GM23338 (cell line): ENCODE measurements at regions not wholly inside any gene's neighbourhood (a gene's known extent, or its start where the extent isn't known, plus 50 kb on each side); places are given as distances from the start of the nearest gene placed in this dataset.

Experiments used
- ATAC-seq: fragments of 200-7000 bp; cut with Tn5 transposase; 3 replicates; pipeline ENCODE4 v1.9.1; 2020
- DNase-seq: peaks from one replicate; pipeline ENCODE4 v3.0.0-alpha.2; 2015; ENCODE audit warnings: low spot score
- H2AFZ ChIP-seq: fragments of 200-600 bp; sonication (generic); 2 replicates; pipeline ENCODE4 v1.8.0; 2016; ENCODE audit warnings: antibody characterized with exemption, mild to moderate bottlenecking, moderate library complexity
- H3F3A ChIP-seq: fragments of 200-600 bp; sonication (generic); replicated peaks from 2 replicates; pipeline ENCODE4 v1.8.0; 2017; ENCODE audit warnings: antibody characterized with exemption, mixed run types, low read depth
- H3K27ac ChIP-seq: fragments of 200-600 bp; sonication (generic); 2 replicates; pipeline ENCODE4 v1.6.1; 2016; ENCODE audit warnings: low read depth
- H3K27me3 ChIP-seq: fragments of 200-600 bp; sonication (generic); 2 replicates; pipeline ENCODE4 v1.8.0; 2016; ENCODE audit warnings: mild to moderate bottlenecking, mixed run types, moderate library complexity; ENCODE audit not compliant: insufficient read depth
- H3K36me3 ChIP-seq: fragments of 200-600 bp; sonication (generic); 2 replicates; pipeline ENCODE4 v1.8.0; 2016; ENCODE audit warnings: mild to moderate bottlenecking; ENCODE audit not compliant: insufficient read depth
- H3K4me1 ChIP-seq: fragments of 200-600 bp; sonication (generic); 2 replicates; pipeline ENCODE4 v1.8.0; 2016; ENCODE audit warnings: mild to moderate bottlenecking, moderate library complexity; ENCODE audit not compliant: insufficient read depth
- H3K4me2 ChIP-seq: fragments of 200-600 bp; sonication (generic); 2 replicates; pipeline ENCODE4 v1.7.1; 2017; ENCODE audit warnings: mixed run types
- H3K4me3 ChIP-seq: fragments of 200-600 bp; sonication (generic); 2 replicates; pipeline ENCODE4 v1.6.1; 2016; ENCODE audit warnings: mixed run types
- H3K79me2 ChIP-seq: fragments of 200-600 bp; sonication (generic); replicated peaks from 2 replicates; pipeline ENCODE4 v1.8.0; 2017; ENCODE audit warnings: mild to moderate bottlenecking; ENCODE audit not compliant: insufficient read depth
- H3K9me2 ChIP-seq: fragments of 200-600 bp; sonication (generic); 2 replicates; pipeline ENCODE4 v1.8.0; 2017; ENCODE audit not compliant: insufficient read depth
- H4K20me1 ChIP-seq: fragments of 200-600 bp; sonication (generic); replicated peaks from 2 replicates; pipeline ENCODE4 v1.8.0; 2017; ENCODE audit warnings: mild to moderate bottlenecking; ENCODE audit not compliant: insufficient read depth
- H3K27ac Mint-ChIP-seq: 2 replicates; pipeline ENCODE4 v1.8.0; 2020; ENCODE audit warnings: inconsistent platforms, mild to moderate bottlenecking, moderate library complexity, mixed read lengths
- H3K27me3 Mint-ChIP-seq: 3 replicates; pipeline ENCODE4 v1.8.0; 2022; ENCODE audit warnings: low read depth, mild to moderate bottlenecking, moderate library complexity, mixed read lengths, inconsistent platforms; ENCODE audit not compliant: insufficient read depth, poor library complexity
- H3K36me3 Mint-ChIP-seq: 3 replicates; pipeline ENCODE4 v1.8.0; 2021; ENCODE audit warnings: low read depth, mild to moderate bottlenecking, inconsistent platforms, moderate library complexity, mixed read lengths
- H3K4me1 Mint-ChIP-seq: 3 replicates; pipeline ENCODE4 v1.8.0; 2020; ENCODE audit warnings: mild to moderate bottlenecking, inconsistent platforms, mixed read lengths
- H3K4me3 Mint-ChIP-seq: 3 replicates; pipeline ENCODE4 v1.8.0; 2021; ENCODE audit warnings: moderate library complexity, mild to moderate bottlenecking, inconsistent platforms, mixed read lengths
- H3K9me3 Mint-ChIP-seq: 3 replicates; pipeline ENCODE4 v1.8.0; 2020; ENCODE audit warnings: moderate library complexity, mild to moderate bottlenecking, inconsistent platforms, mixed read lengths
- CTCF ChIP-seq, 2 experiments: fragments of 200-600 bp in 1 of 2; sonication (generic) in 1 of 2; conservative IDR thresholded peaks; 2 replicates each; pipeline versions ENCODE4 v1.5.1 to v1.6.1; 2016 to 2017; ENCODE audit warnings: antibody characterized with exemption in 2 of 2, low read depth in 2 of 2, mild to moderate bottlenecking in 2 of 2, moderate library complexity in 1 of 2
- ETS1 ChIP-seq: IDR thresholded peaks from 2 replicates; pipeline ENCODE4 v1.6.1; 2016; ENCODE audit warnings: antibody characterized with exemption
- EZH2 ChIP-seq: fragments of 200-600 bp; sonication (generic); IDR thresholded peaks from one replicate; pipeline ENCODE4 v1.8.0; 2017; ENCODE audit warnings: antibody characterized with exemption, mild to moderate bottlenecking, low read depth; ENCODE audit not compliant: unreplicated experiment
- EZH2phosphoT487 ChIP-seq: fragments of 200-600 bp; sonication (generic); IDR thresholded peaks from one replicate; pipeline ENCODE4 v1.8.1; 2018; ENCODE audit warnings: antibody characterized with exemption; ENCODE audit not compliant: unreplicated experiment
- JUNB ChIP-seq: IDR thresholded peaks from one replicate; pipeline ENCODE4 v1.6.1; 2016; ENCODE audit warnings: antibody characterized with exemption; ENCODE audit not compliant: unreplicated experiment
- NANOG ChIP-seq: IDR thresholded peaks from 2 replicates; pipeline ENCODE4 v1.6.1; 2016; ENCODE audit warnings: antibody characterized with exemption, borderline replicate concordance
- POLR2AphosphoS5 ChIP-seq: IDR thresholded peaks from 2 replicates; pipeline ENCODE4 v1.6.1; 2016; ENCODE audit warnings: antibody characterized with exemption, low read depth
- STAT1 ChIP-seq: IDR thresholded peaks from one replicate; pipeline ENCODE4 v1.6.1; 2016; ENCODE audit warnings: antibody characterized with exemption; ENCODE audit not compliant: unreplicated experiment
- ZNF114 ChIP-seq: fragments of 250-450 bp; sonication (Bioruptor Pico); IDR thresholded peaks from 2 replicates; pipeline ENCODE4 v1.5.0; 2020; ENCODE audit warnings: mild to moderate bottlenecking, moderate library complexity
- ZNF331 ChIP-seq: fragments of 250-450 bp; sonication (Bioruptor Pico); IDR thresholded peaks from 2 replicates; pipeline ENCODE4 v1.5.0; 2020; ENCODE audit warnings: low read depth, mild to moderate bottlenecking, moderate library complexity
- ZNF462 ChIP-seq: fragments of 250-450 bp; sonication (Bioruptor Pico); IDR thresholded peaks from 2 replicates; pipeline ENCODE4 v1.5.0; 2020; ENCODE audit warnings: mild to moderate bottlenecking, moderate library complexity

GRCh38 chr3:197435426-197435825 is 120.3 kb downstream of the BDH1 start:
- no peak for ATAC-seq
- Histone ChIP-seq H3K4me3 (no peak overlapping the region), H3K36me3 (no peaks in the 10 kb centered on the region), H3K4me2 (no peak overlapping the region), H2AFZ (no peak overlapping the region), H3K79me2 (no peaks in the 10 kb centered on the region), H3F3A (no peaks in the 10 kb centered on the region), H3K4me1 (peaks cover 5% of the 10 kb centered on the region; the same call in 1 of the 2 replicates), H3K27ac (no peak overlapping the region), H3K27me3 (no peaks in the 10 kb centered on the region), H3K9me2 (peaks cover 8% of the 10 kb centered on the region; the same call in 1 of the 2 replicates), H4K20me1 (no peaks in the 10 kb centered on the region)
- H3K4me1 Mint-ChIP-seq = peaks cover 2% of the 10 kb centered on the region; the same call in 1 of the 3 replicates
- no peaks in the 10 kb centered on the region for H3K9me3 Mint-ChIP-seq
- no peak overlapping the region for H3K27ac Mint-ChIP-seq
- DNase-seq = no peak
- TF ChIP-seq EZH2 = no peak
- no peak for TF ChIP-seq JUNB
- no peak for TF ChIP-seq ZNF331 (CRISPR knock-in tag)
- no peak for TF ChIP-seq POLR2AphosphoS5
- TF ChIP-seq NANOG = no peak
- TF ChIP-seq STAT1 = no peak
- TF ChIP-seq ETS1 = no peak
- no peak for TF ChIP-seq CTCF (conservative IDR thresholded peaks at IDR 0.05; ENCODE audit: low read depth in 2 of 2)
- no peak overlapping the region for H3K4me3 Mint-ChIP-seq
- H3K36me3 Mint-ChIP-seq = no peaks in the 10 kb centered on the region; the same call in 2 of the 3 replicates
- H3K27me3 Mint-ChIP-seq = peaks cover 3% of the 10 kb centered on the region

GRCh38 chr3:197434830-197435229 is 120.9 kb downstream of the BDH1 start:
- no peak for DNase-seq
- no peak for ATAC-seq
- peaks cover 3% of the 10 kb centered on the region; the same call in 1 of the 2 replicates for H3K9me2 ChIP-seq
- H3K79me2 ChIP-seq = no peaks in the 10 kb centered on the region
- no peak overlapping the region for H3K4me3 ChIP-seq
- H3K4me2 ChIP-seq = no peak overlapping the region
- Mint-ChIP-seq H3K4me1 (peaks cover 2% of the 10 kb centered on the region; the same call in 1 of the 3 replicates), H3K4me3 (no peak overlapping the region), H3K36me3 (no peaks in the 10 kb centered on the region; the same call in 2 of the 3 replicates), H3K27ac (no peak overlapping the region), H3K9me3 (no peaks in the 10 kb centered on the region), H3K27me3 (peaks cover 6% of the 10 kb centered on the region)
- H2AFZ ChIP-seq = peak overlapping the region; percentile 74; the same call in 1 of the 2 replicates
- no peaks in the 10 kb centered on the region for H3F3A ChIP-seq
- no peaks in the 10 kb centered on the region for H3K27me3 ChIP-seq
- no peak overlapping the region for H3K27ac ChIP-seq
- no peaks in the 10 kb centered on the region for H4K20me1 ChIP-seq
- peaks cover 5% of the 10 kb centered on the region; the same call in 1 of the 2 replicates for H3K4me1 ChIP-seq
- H3K36me3 ChIP-seq = no peaks in the 10 kb centered on the region
- TF ChIP-seq CTCF (conservative IDR thresholded peaks at IDR 0.05; ENCODE audit: low read depth in 2 of 2) (no peak), ZNF114 (CRISPR knock-in tag) (no peak), EZH2phosphoT487 (no peak), POLR2AphosphoS5 (no peak), EZH2 (no peak), ZNF462 (CRISPR knock-in tag) (no peak)
